ENCODE measurements at regions not wholly inside any gene's neighbourhood (a gene's known extent, or its start where the extent isn't known, plus 50 kb on each side); places are given as distances from the start of the nearest gene placed in this dataset.
"Not testable (repeated sequence)": the region's sequence is repeated elsewhere in the genome, so short reads cannot be mapped to it uniquely, and the experiment has no call there.

GRCh38 chr7:85287106-85287825, 100.4 kb upstream of the SEMA3D start:
- DNase-seq = no peak

GRCh38 chr7:85286446-85286845, 99.6 kb upstream of the SEMA3D start:
- no peak for DNase-seq

- peak; percentile 95 for DNase-seq
These were observed 98.7 kb upstream of the SEMA3D start for GRCh38 chr7:85285527-85285926.

GRCh38 chr7:85275204-85275603, 88.3 kb upstream of the SEMA3D start:
- no peak for DNase-seq

DNA sequence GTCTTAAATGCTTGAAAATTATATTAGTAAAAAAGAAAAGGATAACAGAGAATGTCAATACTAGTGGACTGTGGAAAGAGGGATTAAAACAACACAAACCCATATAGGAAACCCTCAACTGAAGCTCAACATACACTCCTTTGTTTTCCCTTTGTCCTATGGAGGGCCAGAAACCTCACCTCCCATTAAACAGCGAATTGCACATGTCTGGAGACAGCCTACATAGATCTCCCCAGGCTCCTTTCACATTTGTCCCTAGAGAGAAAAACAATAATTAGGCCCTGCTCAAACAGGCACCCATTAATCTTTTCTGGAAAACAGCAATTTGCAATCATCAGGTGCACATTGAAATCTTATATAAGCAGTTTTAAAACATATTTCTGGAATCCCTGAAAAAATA, 87.6 kb upstream of the SEMA3D start:
- peak; percentile 52 for DNase-seq

DNA sequence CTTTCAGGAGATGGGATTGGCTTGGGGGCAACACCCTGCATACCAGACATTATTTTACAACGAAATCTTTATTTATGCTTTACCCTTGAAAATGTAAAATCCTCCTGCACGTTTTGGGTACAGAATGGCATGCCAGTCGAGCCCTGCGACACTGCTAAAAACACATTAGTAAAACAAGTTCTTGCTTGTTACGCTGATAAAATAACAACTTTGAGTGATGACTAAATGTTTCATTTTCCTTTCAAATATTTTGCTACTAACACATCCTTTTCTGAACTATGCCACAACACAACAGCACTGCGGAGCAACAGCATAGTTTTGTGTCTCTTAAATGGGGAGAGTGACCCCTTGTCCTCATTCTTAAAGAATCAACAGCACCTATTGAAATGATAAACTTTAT, 76.0 kb upstream of the SEMA3D start:
- DNase-seq = no peak

GRCh38 chr7:85261336-85261735, 74.5 kb upstream of the SEMA3D start:
- DNase-seq = no peak

DNA sequence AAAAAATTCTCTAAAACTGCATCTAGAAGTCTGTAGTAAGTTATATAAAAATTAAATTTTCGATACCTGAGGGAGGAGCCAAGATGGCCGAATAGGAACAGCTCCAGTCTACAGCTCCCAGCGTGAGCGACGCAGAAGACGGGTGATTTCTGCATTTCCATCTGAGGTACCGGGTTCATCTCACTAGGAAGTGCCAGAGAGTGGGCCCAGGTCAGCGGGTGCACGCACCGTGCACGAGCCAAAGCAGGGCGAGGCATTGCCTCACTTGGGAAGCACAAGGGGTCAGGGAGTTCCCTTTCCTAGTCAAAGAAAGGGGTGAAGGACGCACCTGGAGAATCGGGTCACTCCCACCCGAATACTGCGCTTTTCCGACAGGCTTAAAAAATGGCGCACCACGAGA, 62.9 kb upstream of the SEMA3D start:
- DNase-seq = not testable (repeated sequence)

DNA sequence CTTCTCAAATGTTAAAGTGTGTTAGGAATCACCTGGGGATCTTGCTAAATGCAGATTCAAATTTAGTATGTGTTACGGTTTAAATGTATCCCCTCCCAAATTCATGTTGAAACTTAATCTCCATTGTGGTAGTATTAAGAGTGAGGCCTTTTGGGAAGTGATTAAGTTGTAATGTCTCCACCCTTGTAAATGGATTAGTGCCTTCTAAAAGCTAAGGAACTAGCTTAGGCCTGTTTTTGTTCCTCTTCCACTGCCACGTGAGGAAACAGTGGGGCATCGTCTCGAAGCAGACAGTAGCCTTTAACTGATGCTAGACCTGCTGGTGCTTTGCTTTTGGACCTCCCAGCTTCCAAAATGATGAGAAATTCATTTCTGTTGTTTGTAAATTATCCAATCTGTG, 52.3 kb upstream of the SEMA3D start:
- no peak for DNase-seq

DNA sequence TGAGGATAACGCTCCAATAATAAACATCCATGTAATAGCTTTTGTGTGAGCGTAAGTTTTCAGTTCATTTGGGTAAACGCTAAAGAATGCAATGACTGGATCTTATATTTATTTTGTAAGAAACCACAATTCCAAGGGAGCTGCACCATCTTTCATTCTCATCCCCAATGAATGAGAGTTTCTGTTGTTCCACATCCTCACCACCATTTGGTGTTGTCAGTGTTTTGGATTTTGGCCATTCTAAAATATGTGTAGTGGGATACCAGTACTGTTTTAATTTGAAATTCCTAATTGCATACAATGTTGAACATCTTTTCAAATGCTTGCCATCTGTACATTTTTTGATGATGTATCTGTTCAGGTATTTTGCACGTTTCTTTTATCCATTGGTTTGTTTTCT, 50.9 kb upstream of the SEMA3D start:
- no peak for DNase-seq
